ENCODE measurements at regions not wholly inside any gene's neighbourhood (a gene's known extent, or its start where the extent isn't known, plus 50 kb on each side); places are given as distances from the start of the nearest gene placed in this dataset.

GRCh38 chr7:91600112-91600511, 280.4 kb downstream of the MTERF1 start:
- Mint-ChIP-seq H3K4me1 (peaks cover 30% of the 10 kb centered on the region), H3K9me3 (no peaks in the 10 kb centered on the region), H3K4me3 (no peak overlapping the region), H3K27me3 (ENCODE audit: low read depth) (no peaks in the 10 kb centered on the region), H3K36me3 (no peaks in the 10 kb centered on the region), H3K27ac (no peak overlapping the region)
- POLR2A ChIA-PET: no interaction called here
- CTCF ChIA-PET: no interaction called here
- TF ChIP-seq ZNF281 (CRISPR knock-in tag; IDR thresholded peaks at IDR 0.05) (no peak), ZNF416 (CRISPR knock-in tag; IDR thresholded peaks at IDR 0.05) (no peak), CTCF (IDR thresholded peaks at IDR 0.05) (no peak), ZNF396 (CRISPR knock-in tag; IDR thresholded peaks at IDR 0.05; ENCODE audit: borderline replicate concordance) (no peak), ZNF232 (CRISPR knock-in tag; IDR thresholded peaks at IDR 0.05) (no peak), NR3C1 (CRISPR knock-in tag; conservative IDR thresholded peaks at IDR 0.05; ENCODE audit: low read depth) (no peak), SMAD4 (CRISPR knock-in tag; IDR thresholded peaks at IDR 0.05) (no peak), USF2 (CRISPR knock-in tag; IDR thresholded peaks at IDR 0.05) (no peak), NFYB (CRISPR knock-in tag; conservative IDR thresholded peaks at IDR 0.05; ENCODE audit: low read depth) (no peak), NFATC4 (CRISPR knock-in tag; IDR thresholded peaks at IDR 0.05) (no peak), ETV6 (CRISPR knock-in tag; IDR thresholded peaks at IDR 0.05) (no peak), RORB (CRISPR knock-in tag; IDR thresholded peaks at IDR 0.05) (no peak), ZNF512 (CRISPR knock-in tag; IDR thresholded peaks at IDR 0.05; ENCODE audit: borderline replicate concordance) (no peak), CREM (CRISPR knock-in tag; IDR thresholded peaks at IDR 0.05) (no peak), SMAD3 (CRISPR knock-in tag; IDR thresholded peaks at IDR 0.05; ENCODE audit: borderline replicate concordance) (no peak), ESRRA (CRISPR knock-in tag; IDR thresholded peaks at IDR 0.05; ENCODE audit: borderline replicate concordance) (no peak), KAT7 (CRISPR knock-in tag; IDR thresholded peaks at IDR 0.05; ENCODE audit: borderline replicate concordance) (no peak), GABPB1 (CRISPR knock-in tag; IDR thresholded peaks at IDR 0.05) (no peak)
- DNase-seq (ENCODE audit: low spot score) (no peak), ATAC-seq (no peak)

GRCh38 chr7:91603707-91604106, 276.8 kb downstream of the MTERF1 start:
- Mint-ChIP-seq H3K27ac (no peak overlapping the region), H3K4me3 (no peak overlapping the region), H3K27me3 (ENCODE audit: low read depth) (no peaks in the 10 kb centered on the region), H3K4me1 (peaks cover 14% of the 10 kb centered on the region), H3K36me3 (no peaks in the 10 kb centered on the region), H3K9me3 (peaks cover 4% of the 10 kb centered on the region; the same call in 1 of the 2 replicates)
- ChIA-PET POLR2A (no interaction called here), CTCF (no interaction called here)
- TF ChIP-seq ZNF423 (CRISPR knock-in tag; IDR thresholded peaks at IDR 0.05): peak; percentile 58; the same call in 1 of the 2 replicates
- no peak for TF ChIP-seq SMAD3 (CRISPR knock-in tag; IDR thresholded peaks at IDR 0.05; ENCODE audit: borderline replicate concordance)
- TF ChIP-seq ZNF121 (CRISPR knock-in tag; IDR thresholded peaks at IDR 0.05): no peak
- DNase-seq (ENCODE audit: low spot score): no peak
- peak; percentile 53; the same call in 1 of the 2 replicates for ATAC-seq
